ENCODE measurements at regions not wholly inside any gene's neighbourhood (a gene's known extent, or its start where the extent isn't known, plus 50 kb on each side); places are given as distances from the start of the nearest gene placed in this dataset.
"Not testable (repeated sequence)": the region's sequence is repeated elsewhere in the genome, so short reads cannot be mapped to it uniquely, and the experiment has no call there.

GRCh38 chr15:32522421-32522820 is 67.0 kb upstream of the GOLGA8O start:
- not testable (repeated sequence) for TF ChIP-seq CTCF (conservative IDR thresholded peaks at IDR 0.05; ENCODE audit: low read depth, low read length); EZH2 (IDR thresholded peaks at IDR 0.05; ENCODE audit: low read length, unreplicated experiment)
